Endothelial cell of umbilical vein (primary cell): ENCODE measurements at regions not wholly inside any gene's neighbourhood (a gene's known extent, or its start where the extent isn't known, plus 50 kb on each side); places are given as distances from the start of the nearest gene placed in this dataset.

ENCODE experiments used
- BruUV-seq: library from RNA; stranded (reverse); fragments of 400-500 nt; replicated peaks from 2 replicates; lab custom pipeline; 2021; lab: Mats Ljungman, UMichigan
- CTCF ChIA-PET: fragments of 300-600, 350-600 bp; sonication (Branson Sonifier 250); formaldehyde crosslinking; loops from one replicate; lab custom pipeline; 2021; ENCODE audit warnings: antibody characterized with exemption, inconsistent platforms; lab: Charles Lee
- POLR2A ChIA-PET: fragments of 300-600, 350-600 bp; sonication (Branson Sonifier 250); formaldehyde crosslinking; loops from one replicate; lab custom pipeline; 2021; ENCODE audit warnings: antibody characterized with exemption, inconsistent platforms; lab: Charles Lee
- DNase-seq: peaks from one replicate; pipeline ENCODE4 v3.0.0-alpha.2; 2011; ENCODE audit warnings: low read depth, low spot score
- FAIRE-seq: peaks from 2 replicates; lab custom pipeline; 2011; peaks lifted over from hg19 to GRCh38; lab: Jason Lieb, UNC
- H2AFZ ChIP-seq: 2 replicates; pipeline ENCODE4 v1.6.0; 2012; ENCODE audit warnings: low read depth, low read length, control low read depth, inconsistent platforms
- H3K27ac ChIP-seq: 2 replicates; pipeline ENCODE4 v1.5.1; 2011; ENCODE audit warnings: low read depth, mild to moderate bottlenecking, control low read depth, low read length, moderate library complexity; ENCODE audit not compliant: insufficient read depth
- H3K27me3 ChIP-seq, 2 experiments: 2 replicates each; pipeline versions ENCODE4 v1.6.0 to v1.6.1; 2011; ENCODE audit warnings: low read length in 2 of 2, mixed read lengths in 1 of 2; ENCODE audit not compliant: control insufficient read depth in 2 of 2, insufficient read depth in 2 of 2
- H3K36me3 ChIP-seq, 2 experiments: 2 replicates in 1 of 2; 3 replicates in 1 of 2; pipeline ENCODE4 v1.5.1; 2011; ENCODE audit warnings: low read length in 2 of 2, mild to moderate bottlenecking in 1 of 2, moderate library complexity in 1 of 2; ENCODE audit not compliant: control insufficient read depth in 2 of 2, insufficient read depth in 2 of 2; ENCODE audit errors: extremely low read depth in 1 of 2
- H3K4me1 ChIP-seq: 3 replicates; pipeline ENCODE4 v1.5.1; 2011; ENCODE audit warnings: mild to moderate bottlenecking, low read length; ENCODE audit not compliant: control insufficient read depth, insufficient read depth; ENCODE audit errors: extremely low read depth
- H3K4me2 ChIP-seq: 2 replicates; pipeline ENCODE4 v1.6.1; 2011; ENCODE audit warnings: low read length, control low read depth, mixed read lengths; ENCODE audit not compliant: insufficient read depth
- H3K4me3 ChIP-seq, 3 experiments: fragments of 200-600 bp in 1 of 3; sonication (generic), shearing (Covaris generic) in 1 of 3; replicated peaks in 1 of 3; 2 replicates each; pipeline ENCODE4 v1.5.1; 2011 to 2016; ENCODE audit warnings: control low read depth in 3 of 3, low read length in 3 of 3, mild to moderate bottlenecking in 2 of 3, inconsistent platforms in 1 of 3, low read depth in 1 of 3, moderate library complexity in 1 of 3; ENCODE audit not compliant: insufficient read depth in 1 of 3
- H3K79me2 ChIP-seq: 2 replicates; pipeline ENCODE4 v1.6.0; 2012; ENCODE audit warnings: low read length, inconsistent platforms; ENCODE audit not compliant: control insufficient read depth, insufficient read depth
- H3K9ac ChIP-seq: replicated peaks from 2 replicates; pipeline ENCODE3; 2011; ENCODE audit warnings: low read length, control low read depth; ENCODE audit not compliant: insufficient read depth; ENCODE audit errors: extremely low read depth
- H3K9me1 ChIP-seq: replicated peaks from 3 replicates; pipeline ENCODE4 v1.6.0; 2011; ENCODE audit warnings: mild to moderate bottlenecking, low read length; ENCODE audit not compliant: control insufficient read depth, insufficient read depth; ENCODE audit errors: extremely low read depth
- H3K9me3 ChIP-seq: replicated peaks from 2 replicates; pipeline ENCODE4 v1.5.1; 2012; ENCODE audit warnings: low read length, inconsistent platforms; ENCODE audit not compliant: control insufficient read depth, insufficient read depth
- H4K20me1 ChIP-seq: replicated peaks from 2 replicates; pipeline ENCODE3; 2011; ENCODE audit warnings: mild to moderate bottlenecking, low read length; ENCODE audit not compliant: control insufficient read depth, insufficient read depth; ENCODE audit errors: extremely low read depth
- EZH2 ChIP-seq: IDR thresholded peaks from 2 replicates; pipeline ENCODE4 v1.6.1; 2012; ENCODE audit warnings: borderline replicate concordance, low read depth, mild to moderate bottlenecking, moderate library complexity, low read length, inconsistent platforms; ENCODE audit not compliant: severe bottlenecking
- FOS ChIP-seq: IDR thresholded peaks from 2 replicates; pipeline ENCODE4 v1.6.1; 2011; ENCODE audit warnings: mild to moderate bottlenecking, low read length, moderate library complexity, borderline replicate concordance; ENCODE audit not compliant: insufficient read depth
- GATA2 ChIP-seq: IDR thresholded peaks from 2 replicates; pipeline ENCODE4 v1.7.0; 2011; ENCODE audit warnings: low read depth, mild to moderate bottlenecking, moderate library complexity, mixed read lengths, low read length; ENCODE audit not compliant: insufficient read length, insufficient read depth
- JUN ChIP-seq: IDR thresholded peaks from 2 replicates; pipeline ENCODE4 v1.6.1; 2011; ENCODE audit warnings: borderline replicate concordance, low read depth; ENCODE audit not compliant: insufficient read length, insufficient read depth
- MYC ChIP-seq: IDR thresholded peaks from one replicate; pipeline ENCODE4 v1.6.1; 2011; ENCODE audit warnings: mild to moderate bottlenecking, low read depth, low read length
- POLR2A ChIP-seq: IDR thresholded peaks from 2 replicates; pipeline ENCODE4 v1.6.1; 2012; ENCODE audit warnings: low read depth, mild to moderate bottlenecking, control low read depth, low read length
- POLR2AphosphoS5 ChIP-seq: IDR thresholded peaks from 2 replicates; pipeline ENCODE4 v1.6.1; 2012; ENCODE audit warnings: low read depth, mild to moderate bottlenecking, control low read depth, low read length, moderate library complexity; ENCODE audit not compliant: insufficient read depth
- dilution Hi-C: fragments of 300-500 bp; cut with MboI; formaldehyde crosslinking; loops from one replicate; pipeline ENCODE4 v1.15.0; 2019; ENCODE audit warnings: low sequenced_read_pairs; ENCODE audit not compliant: extremely low pct_ligation_motif_present
- intact Hi-C: fragments of 100-400 bp; cut with micrococcal nuclease; formaldehyde crosslinking; loops from one replicate; pipeline ENCODE4 v1.10.0; 2022
- TF ChIP-seq, protein P1 (sequence below): IDR thresholded peaks from 2 replicates; pipeline ENCODE4 v1.6.1; 2011; ENCODE audit not compliant: insufficient read depth, insufficient read length
- TF ChIP-seq, protein P2 (sequence below), 2 donors: IDR thresholded peaks; 1 replicate in 1 of 2; 2 replicates in 1 of 2; pipeline ENCODE4 v1.5.1; 2011; ENCODE audit warnings: low read length in 2 of 2, mild to moderate bottlenecking in 2 of 2, moderate library complexity in 2 of 2, control low read depth in 1 of 2, inconsistent platforms in 1 of 2, low read depth in 1 of 2; ENCODE audit not compliant: insufficient read depth in 1 of 2; ENCODE audit errors: extremely low read depth in 1 of 2

DNA sequence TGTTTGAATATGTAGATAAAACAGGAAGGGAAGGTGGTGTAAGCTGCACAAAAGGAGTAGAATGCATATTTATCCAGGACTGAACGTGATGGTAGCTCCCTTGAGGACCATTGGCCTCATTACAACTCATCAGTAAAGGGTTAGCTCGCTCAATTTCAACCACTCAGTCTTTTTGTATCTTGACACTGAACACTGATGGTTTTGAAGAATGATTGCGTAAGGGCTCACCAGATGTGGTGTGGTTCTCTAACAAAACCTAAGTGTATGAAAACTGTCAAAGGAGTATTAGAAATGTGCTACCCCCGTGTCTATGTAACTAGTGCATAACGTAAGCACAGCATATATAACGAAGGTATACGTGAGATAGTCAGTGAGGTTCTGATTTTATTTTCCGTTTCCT lies 272.4 kb upstream of the THSD7B start:
- H3K4me1 ChIP-seq: no peaks in the 10 kb centered on the region
- H3K9me3 ChIP-seq: peaks cover 5% of the 10 kb centered on the region
- no peak for TF ChIP-seq POLR2AphosphoS5
- no peak for TF ChIP-seq JUN
- TF ChIP-seq MYC: no peak
- TF ChIP-seq, protein P1, sequence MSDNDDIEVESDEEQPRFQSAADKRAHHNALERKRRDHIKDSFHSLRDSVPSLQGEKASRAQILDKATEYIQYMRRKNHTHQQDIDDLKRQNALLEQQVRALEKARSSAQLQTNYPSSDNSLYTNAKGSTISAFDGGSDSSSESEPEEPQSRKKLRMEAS: no peak
- TF ChIP-seq POLR2A: no peak
- TF ChIP-seq EZH2: no peak
- TF ChIP-seq FOS: no peak
- no peak for TF ChIP-seq GATA2
- TF ChIP-seq, protein P2, sequence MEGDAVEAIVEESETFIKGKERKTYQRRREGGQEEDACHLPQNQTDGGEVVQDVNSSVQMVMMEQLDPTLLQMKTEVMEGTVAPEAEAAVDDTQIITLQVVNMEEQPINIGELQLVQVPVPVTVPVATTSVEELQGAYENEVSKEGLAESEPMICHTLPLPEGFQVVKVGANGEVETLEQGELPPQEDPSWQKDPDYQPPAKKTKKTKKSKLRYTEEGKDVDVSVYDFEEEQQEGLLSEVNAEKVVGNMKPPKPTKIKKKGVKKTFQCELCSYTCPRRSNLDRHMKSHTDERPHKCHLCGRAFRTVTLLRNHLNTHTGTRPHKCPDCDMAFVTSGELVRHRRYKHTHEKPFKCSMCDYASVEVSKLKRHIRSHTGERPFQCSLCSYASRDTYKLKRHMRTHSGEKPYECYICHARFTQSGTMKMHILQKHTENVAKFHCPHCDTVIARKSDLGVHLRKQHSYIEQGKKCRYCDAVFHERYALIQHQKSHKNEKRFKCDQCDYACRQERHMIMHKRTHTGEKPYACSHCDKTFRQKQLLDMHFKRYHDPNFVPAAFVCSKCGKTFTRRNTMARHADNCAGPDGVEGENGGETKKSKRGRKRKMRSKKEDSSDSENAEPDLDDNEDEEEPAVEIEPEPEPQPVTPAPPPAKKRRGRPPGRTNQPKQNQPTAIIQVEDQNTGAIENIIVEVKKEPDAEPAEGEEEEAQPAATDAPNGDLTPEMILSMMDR (IDR thresholded peaks at IDR 0.05; ENCODE audit: extremely low read depth in 1 of 2, insufficient read depth in 1 of 2, low read depth in 1 of 2, low read length in 2 of 2): no peak
- H3K79me2 ChIP-seq: no peaks in the 10 kb centered on the region
- no TSS peak for BruUV-seq
- dilution Hi-C loops (no loop called here), intact Hi-C loops (no loop called here)
- FAIRE-seq (no peak), DNase-seq (no peak)
- no peaks in the 10 kb centered on the region for H3K27me3 ChIP-seq
- no peaks in the 10 kb centered on the region for H3K36me3 ChIP-seq
- H3K9ac ChIP-seq: no peak overlapping the region
- H4K20me1 ChIP-seq: no peaks in the 10 kb centered on the region
- ChIA-PET CTCF (no interaction called here), POLR2A (no interaction called here)
- H3K9me1 ChIP-seq: no peaks in the 10 kb centered on the region
- H3K4me2 ChIP-seq: no peak overlapping the region
- H2AFZ ChIP-seq: no peak overlapping the region
- H3K4me3 ChIP-seq: no peak overlapping the region
- no peak overlapping the region for H3K27ac ChIP-seq
